NB4 (cell line): ENCODE measurements at regions not wholly inside any gene's neighbourhood (a gene's known extent, or its start where the extent isn't known, plus 50 kb on each side); places are given as distances from the start of the nearest gene placed in this dataset.

Experiments
- DNase-seq: peaks from one replicate; pipeline ENCODE4 v3.0.0; 2010; ENCODE audit warnings: low read depth
- H3K4me3 ChIP-seq: one replicate; pipeline ENCODE4 v1.5.1; 2011; ENCODE audit warnings: mild to moderate bottlenecking, low read depth, low read length, moderate library complexity
- CTCF ChIP-seq: IDR thresholded peaks from one replicate; pipeline ENCODE4 v1.5.1; 2012; ENCODE audit warnings: low read depth, low read length
- MAX ChIP-seq: IDR thresholded peaks from 2 replicates; pipeline ENCODE4 v1.6.1; 2011; ENCODE audit warnings: low read depth, low read length
- MYC ChIP-seq: IDR thresholded peaks from 2 replicates; pipeline ENCODE4 v1.6.1; 2011; ENCODE audit warnings: low read depth, low read length
- POLR2A ChIP-seq: IDR thresholded peaks from 2 replicates; pipeline ENCODE4 v1.6.1; 2011; ENCODE audit warnings: mild to moderate bottlenecking; ENCODE audit not compliant: insufficient read length; ENCODE audit errors: extremely low read depth

GRCh38 chr20:11144114-11144950, 470.5 kb upstream of the JAG1 start:
- no peak for TF ChIP-seq CTCF
- TF ChIP-seq MAX = no peak
- TF ChIP-seq MYC = no peak
- no peak for DNase-seq
- no peak overlapping the region for H3K4me3 ChIP-seq

GRCh38 chr20:11145616-11146015, 471.8 kb upstream of the JAG1 start:
- DNase-seq = no peak
- H3K4me3 ChIP-seq = no peak overlapping the region
- TF ChIP-seq MAX (no peak), CTCF (no peak), MYC (no peak), POLR2A (no peak)

GRCh38 chr20:11153819-11154218, 480.0 kb upstream of the JAG1 start:
- no peak for TF ChIP-seq CTCF
- TF ChIP-seq MAX = no peak
- no peak for TF ChIP-seq POLR2A
- TF ChIP-seq MYC = no peak
- DNase-seq = no peak
- H3K4me3 ChIP-seq = no peak overlapping the region

- H3K4me3 ChIP-seq = no peak overlapping the region
- DNase-seq = no peak
- TF ChIP-seq MYC (no peak), CTCF (no peak), POLR2A (no peak), MAX (no peak)
Observed at GRCh38 chr20:11155156-11155756, 481.5 kb upstream of the JAG1 start.

- DNase-seq = no peak
- no peak overlapping the region for H3K4me3 ChIP-seq
- no peak for TF ChIP-seq CTCF
- TF ChIP-seq MAX = no peak; the same call in 1 of the 2 replicates
- no peak for TF ChIP-seq MYC
- TF ChIP-seq POLR2A = no peak
Observed at GRCh38 chr20:11156922-11157321, 483.1 kb upstream of the JAG1 start.
